SJCRH30 (cell line): ENCODE measurements at regions not wholly inside any gene's neighbourhood (a gene's known extent, or its start where the extent isn't known, plus 50 kb on each side); places are given as distances from the start of the nearest gene placed in this dataset.

Experiments
- DNase-seq, 2 experiments: peaks; one replicate each; pipeline ENCODE4 v3.0.0-alpha.2; 2015 to 2020
- H3K27ac ChIP-seq: fragments of 250-450 bp; sonication (Bioruptor Pico); 2 replicates; pipeline ENCODE4 v1.5.1; 2020; ENCODE audit warnings: mild to moderate bottlenecking, moderate library complexity
- H3K27me3 ChIP-seq: fragments of 250-450 bp; sonication (Bioruptor Pico); 2 replicates; pipeline ENCODE4 v1.5.1; 2020; ENCODE audit warnings: mild to moderate bottlenecking, moderate library complexity
- H3K36me3 ChIP-seq: fragments of 250-450 bp; sonication (Bioruptor Pico); 2 replicates; pipeline ENCODE4 v1.5.1; 2020; ENCODE audit warnings: mild to moderate bottlenecking, moderate library complexity
- H3K4me1 ChIP-seq: fragments of 250-450 bp; sonication (Bioruptor Pico); 2 replicates; pipeline ENCODE4 v1.5.1; 2020; ENCODE audit warnings: mild to moderate bottlenecking, moderate library complexity
- H3K4me3 ChIP-seq: fragments of 250-450 bp; sonication (Bioruptor Pico); 2 replicates; pipeline ENCODE4 v1.5.1; 2020; ENCODE audit warnings: mild to moderate bottlenecking, moderate library complexity
- H3K9me3 ChIP-seq: fragments of 250-450 bp; sonication (Bioruptor Pico); replicated peaks from 2 replicates; pipeline ENCODE4 v1.5.1; 2020; ENCODE audit warnings: mild to moderate bottlenecking, moderate library complexity

GRCh38 chr15:94122516-94122915 is 108.8 kb upstream of the MCTP2 start:
- Histone ChIP-seq H3K4me3 (no peak overlapping the region), H3K4me1 (peaks cover 17% of the 10 kb centered on the region), H3K27ac (no peak overlapping the region), H3K36me3 (no peaks in the 10 kb centered on the region), H3K9me3 (no peaks in the 10 kb centered on the region), H3K27me3 (no peaks in the 10 kb centered on the region)
- no peak for DNase-seq

GRCh38 chr15:94119923-94120775 is 111.2 kb upstream of the MCTP2 start:
- DNase-seq, result peak; percentile 78 to 95
- Histone ChIP-seq H3K4me3 (no peak overlapping the region; the same call in 1 of the 2 replicates), H3K4me1 (peaks cover 15% of the 10 kb centered on the region), H3K36me3 (no peaks in the 10 kb centered on the region), H3K9me3 (no peaks in the 10 kb centered on the region; the same call in 1 of the 2 replicates), H3K27me3 (no peaks in the 10 kb centered on the region), H3K27ac (peak overlapping the region; percentile 59)

- Histone ChIP-seq H3K4me3 (peak overlapping the region; percentile 2; the same call in 1 of the 2 replicates), H3K9me3 (no peaks in the 10 kb centered on the region; the same call in 1 of the 2 replicates), H3K36me3 (no peaks in the 10 kb centered on the region), H3K4me1 (peaks cover 14% of the 10 kb centered on the region), H3K27me3 (no peaks in the 10 kb centered on the region), H3K27ac (peak overlapping the region; percentile 59)
- peak; percentile 62 to 82 for DNase-seq
Observed at GRCh38 chr15:94119298-94119811, 112.0 kb upstream of the MCTP2 start.

GRCh38 chr15:94110476-94111130 is 120.8 kb upstream of the MCTP2 start:
- H3K9me3 ChIP-seq, result no peaks in the 10 kb centered on the region; the same call in 1 of the 2 replicates
- H3K36me3 ChIP-seq, result no peaks in the 10 kb centered on the region
- H3K4me3 ChIP-seq, result no peak overlapping the region
- no peaks in the 10 kb centered on the region for H3K4me1 ChIP-seq
- no peak overlapping the region for H3K27ac ChIP-seq
- no peaks in the 10 kb centered on the region for H3K27me3 ChIP-seq
- no peak for DNase-seq

GRCh38 chr15:94107652-94108051 is 123.7 kb upstream of the MCTP2 start:
- Histone ChIP-seq H3K36me3 (no peaks in the 10 kb centered on the region), H3K9me3 (peaks cover 5% of the 10 kb centered on the region; the same call in 1 of the 2 replicates), H3K4me3 (no peak overlapping the region), H3K27ac (no peak overlapping the region), H3K4me1 (no peaks in the 10 kb centered on the region), H3K27me3 (no peaks in the 10 kb centered on the region)
- no peak for DNase-seq

- H3K9me3 ChIP-seq, result peaks cover 5% of the 10 kb centered on the region; the same call in 1 of the 2 replicates
- H3K4me1 ChIP-seq, result no peaks in the 10 kb centered on the region
- H3K4me3 ChIP-seq, result no peak overlapping the region
- H3K36me3 ChIP-seq, result no peaks in the 10 kb centered on the region
- no peaks in the 10 kb centered on the region for H3K27me3 ChIP-seq
- H3K27ac ChIP-seq, result no peak overlapping the region
- DNase-seq, result no peak
Observed at GRCh38 chr15:94105760-94106159, 125.6 kb upstream of the MCTP2 start.

- H3K27me3 ChIP-seq, result no peaks in the 10 kb centered on the region
- no peak overlapping the region for H3K27ac ChIP-seq
- 0 out of 2 replicates have a peak, but pooled peaks cover 4% of the 10 kb centered on the region for H3K4me1 ChIP-seq
- no peak overlapping the region for H3K4me3 ChIP-seq
- DNase-seq, result no peak
- H3K36me3 ChIP-seq, result no peaks in the 10 kb centered on the region
- H3K9me3 ChIP-seq, result peaks cover 5% of the 10 kb centered on the region; the same call in 1 of the 2 replicates
Observed at GRCh38 chr15:94100863-94101262, 130.5 kb upstream of the MCTP2 start.

- H3K4me3 ChIP-seq, result no peak overlapping the region
- 0 out of 2 replicates have a peak, but pooled peaks cover 4% of the 10 kb centered on the region for H3K4me1 ChIP-seq
- no peak for DNase-seq
- no peaks in the 10 kb centered on the region for H3K27me3 ChIP-seq
- H3K9me3 ChIP-seq, result peaks cover 2% of the 10 kb centered on the region; the same call in 1 of the 2 replicates
- no peak overlapping the region for H3K27ac ChIP-seq
- no peaks in the 10 kb centered on the region for H3K36me3 ChIP-seq
Observed at GRCh38 chr15:94099574-94099960, 131.8 kb upstream of the MCTP2 start.

GRCh38 chr15:94098921-94099573 is 132.3 kb upstream of the MCTP2 start:
- Histone ChIP-seq H3K4me3 (no peak overlapping the region), H3K4me1 (0 out of 2 replicates have a peak, but pooled peaks cover 4% of the 10 kb centered on the region), H3K27me3 (no peaks in the 10 kb centered on the region), H3K9me3 (no peaks in the 10 kb centered on the region), H3K27ac (no peak overlapping the region), H3K36me3 (no peaks in the 10 kb centered on the region)
- DNase-seq, result peak in 1 of 2 experiments; percentile 48

GRCh38 chr15:94097552-94097951 is 133.8 kb upstream of the MCTP2 start:
- H3K4me1 ChIP-seq, result 0 out of 2 replicates have a peak, but pooled peaks cover 4% of the 10 kb centered on the region
- H3K27me3 ChIP-seq, result no peaks in the 10 kb centered on the region
- DNase-seq, result no peak
- H3K36me3 ChIP-seq, result no peaks in the 10 kb centered on the region
- no peak overlapping the region for H3K27ac ChIP-seq
- H3K9me3 ChIP-seq, result no peaks in the 10 kb centered on the region
- H3K4me3 ChIP-seq, result no peak overlapping the region

GRCh38 chr15:94094310-94094709 is 137.1 kb upstream of the MCTP2 start:
- 0 out of 2 replicates have a peak, but pooled peaks cover 4% of the 10 kb centered on the region for H3K4me1 ChIP-seq
- no peak overlapping the region for H3K4me3 ChIP-seq
- no peaks in the 10 kb centered on the region for H3K9me3 ChIP-seq
- no peak overlapping the region for H3K27ac ChIP-seq
- no peaks in the 10 kb centered on the region for H3K36me3 ChIP-seq
- no peak for DNase-seq
- no peaks in the 10 kb centered on the region for H3K27me3 ChIP-seq

- no peaks in the 10 kb centered on the region for H3K9me3 ChIP-seq
- H3K4me3 ChIP-seq, result peak overlapping the region; percentile 28; the same call in 1 of the 2 replicates
- H3K4me1 ChIP-seq, result peaks cover 20% of the 10 kb centered on the region
- no peak overlapping the region for H3K27ac ChIP-seq
- H3K36me3 ChIP-seq, result no peaks in the 10 kb centered on the region
- no peaks in the 10 kb centered on the region for H3K27me3 ChIP-seq
- DNase-seq, result no peak
Observed at GRCh38 chr15:94086341-94086740, 145.0 kb upstream of the MCTP2 start.

GRCh38 chr15:94083467-94084052 is 147.8 kb upstream of the MCTP2 start:
- H3K27ac ChIP-seq, result no peak overlapping the region; the same call in 1 of the 2 replicates
- no peak overlapping the region for H3K4me3 ChIP-seq
- DNase-seq, result peak; percentile 49 to 61
- H3K4me1 ChIP-seq, result peaks cover 20% of the 10 kb centered on the region
- H3K9me3 ChIP-seq, result no peaks in the 10 kb centered on the region
- no peaks in the 10 kb centered on the region for H3K36me3 ChIP-seq
- no peaks in the 10 kb centered on the region for H3K27me3 ChIP-seq

GRCh38 chr15:94081829-94082228 is 149.5 kb upstream of the MCTP2 start:
- H3K27ac ChIP-seq, result no peak overlapping the region
- H3K27me3 ChIP-seq, result no peaks in the 10 kb centered on the region
- peaks cover 20% of the 10 kb centered on the region for H3K4me1 ChIP-seq
- no peaks in the 10 kb centered on the region for H3K9me3 ChIP-seq
- H3K36me3 ChIP-seq, result no peaks in the 10 kb centered on the region
- no peak for DNase-seq
- no peak overlapping the region for H3K4me3 ChIP-seq
